Putamen (tissue), 1 donor: ENCODE measurements at regions not wholly inside any gene's neighbourhood (a gene's known extent, or its start where the extent isn't known, plus 50 kb on each side); places are given as distances from the start of the nearest gene placed in this dataset.

Experiments
- DNase-seq: peaks from one replicate; pipeline ENCODE4 v3.0.0-alpha.2; 2016; ENCODE audit warnings: low spot score

GRCh38 chr10:123409426-123409825, 255.2 kb downstream of the BUB3 start:
- DNase-seq, result no peak

- DNase-seq, result no peak
Observed at GRCh38 chr10:123409884-123410283, 255.7 kb downstream of the BUB3 start.

GRCh38 chr10:123413353-123413752, 252.8 kb upstream of the GPR26 start:
- DNase-seq, result no peak

- no peak for DNase-seq
Observed at GRCh38 chr10:123415523-123415922, 250.6 kb upstream of the GPR26 start.

- DNase-seq, result no peak
Observed at GRCh38 chr10:123417414-123417813, 248.7 kb upstream of the GPR26 start.

GRCh38 chr10:123421461-123421860, 244.7 kb upstream of the GPR26 start:
- DNase-seq, result peak; percentile 63

GRCh38 chr10:123422261-123422660, 243.9 kb upstream of the GPR26 start:
- DNase-seq, result no peak

- DNase-seq, result no peak
Observed at GRCh38 chr10:123424537-123424936, 241.6 kb upstream of the GPR26 start.

- no peak for DNase-seq
Observed at GRCh38 chr10:123425680-123426079, 240.5 kb upstream of the GPR26 start.

- peak; percentile 49 for DNase-seq
Observed at GRCh38 chr10:123427165-123427786, 238.9 kb upstream of the GPR26 start.

- no peak for DNase-seq
Observed at GRCh38 chr10:123428391-123428790, 237.8 kb upstream of the GPR26 start.

GRCh38 chr10:123429706-123430221, 236.4 kb upstream of the GPR26 start:
- DNase-seq, result peak; percentile 45

- DNase-seq, result no peak
Observed at GRCh38 chr10:123433539-123433938, 232.6 kb upstream of the GPR26 start.

- DNase-seq, result no peak
Observed at GRCh38 chr10:123434435-123435039, 231.6 kb upstream of the GPR26 start.

- DNase-seq, result no peak
Observed at GRCh38 chr10:123442901-123443300, 223.3 kb upstream of the GPR26 start.

GRCh38 chr10:123443924-123444323, 222.2 kb upstream of the GPR26 start:
- DNase-seq, result no peak

- no peak for DNase-seq
Observed at GRCh38 chr10:123445261-123445775, 220.8 kb upstream of the GPR26 start.

GRCh38 chr10:123446449-123447156, 219.6 kb upstream of the GPR26 start:
- no peak for DNase-seq

GRCh38 chr10:123449234-123449962, 216.8 kb upstream of the GPR26 start:
- DNase-seq, result no peak

GRCh38 chr10:123450956-123451605, 215.1 kb upstream of the GPR26 start:
- no peak for DNase-seq

GRCh38 chr10:123451618-123452245, 214.4 kb upstream of the GPR26 start:
- DNase-seq, result no peak
